Lower lobe of right lung (tissue), 2 donors: ENCODE measurements at regions not wholly inside any gene's neighbourhood (a gene's known extent, or its start where the extent isn't known, plus 50 kb on each side); places are given as distances from the start of the nearest gene placed in this dataset.

Source experiments
- ATAC-seq, 2 donors: fragments of 200-7000 bp; cut with Tn5 transposase; one replicate each; pipeline ENCODE4 v1.9.1; 2020 to 2022; ENCODE audit warnings: mild to moderate bottlenecking in 2 of 2, moderate library complexity in 2 of 2
- DNase-seq: peaks from one replicate; pipeline ENCODE4 v3.0.0-alpha.2; 2020
- H3K27ac ChIP-seq: fragments of 200-600 bp; one replicate; pipeline ENCODE4 v1.8.0; 2022
- H3K27me3 ChIP-seq: fragments of 200-600 bp; one replicate; pipeline ENCODE4 v1.8.0; 2022; ENCODE audit warnings: low read depth
- H3K36me3 ChIP-seq: fragments of 200-600 bp; one replicate; pipeline ENCODE4 v1.8.0; 2022; ENCODE audit warnings: mild to moderate bottlenecking
- H3K4me1 ChIP-seq: fragments of 200-600 bp; one replicate; pipeline ENCODE4 v1.8.0; 2022
- H3K4me3 ChIP-seq: fragments of 200-600 bp; one replicate; pipeline ENCODE4 v1.8.0; 2022; ENCODE audit warnings: mild to moderate bottlenecking
- H3K9me3 ChIP-seq: fragments of 200-600 bp; one replicate; pipeline ENCODE4 v1.8.0; 2022
- CTCF ChIP-seq: fragments of 200-600 bp; IDR thresholded peaks from one replicate; pipeline ENCODE4 v1.8.0; 2022; ENCODE audit warnings: antibody characterized with exemption, mild to moderate bottlenecking
- intact Hi-C: fragments of 100-400 bp; cut with DNase I; formaldehyde crosslinking; loops from one replicate; pipeline ENCODE4 v1.11.0; 2022
- donor health status: DM: no; HTN: yes; CAD: no; lungs with severe emphysema.

GRCh38 chrX:117059848-117060247 is 597.1 kb upstream of the CT83 start:
- ATAC-seq (no peak), DNase-seq (no peak)
- no peak for TF ChIP-seq CTCF
- no peaks in the 10 kb centered on the region for H3K9me3 ChIP-seq
- H3K27me3 ChIP-seq: no peaks in the 10 kb centered on the region
- no peak overlapping the region for H3K27ac ChIP-seq
- no peak overlapping the region for H3K4me3 ChIP-seq
- H3K4me1 ChIP-seq: no peaks in the 10 kb centered on the region
- intact Hi-C loops: no loop called here
- H3K36me3 ChIP-seq: no peaks in the 10 kb centered on the region

- no peak for TF ChIP-seq CTCF
- ATAC-seq: no peak
These were observed 590.5 kb upstream of the CT83 start for GRCh38 chrX:117053260-117053659.

GRCh38 chrX:117038918-117039440 is 576.2 kb upstream of the CT83 start:
- Histone ChIP-seq H3K27me3 (no peaks in the 10 kb centered on the region), H3K4me3 (no peak overlapping the region), H3K9me3 (no peaks in the 10 kb centered on the region), H3K36me3 (no peaks in the 10 kb centered on the region), H3K27ac (no peak overlapping the region), H3K4me1 (no peaks in the 10 kb centered on the region)
- intact Hi-C loops: no loop called here
- DNase-seq: no peak
- TF ChIP-seq CTCF: no peak
- ATAC-seq: no peak

More at GRCh38 chrX:117053260-117053659, 590.5 kb upstream of the CT83 start:
- Histone ChIP-seq H3K9me3 (no peaks in the 10 kb centered on the region), H3K36me3 (no peaks in the 10 kb centered on the region), H3K27me3 (no peaks in the 10 kb centered on the region), H3K4me1 (no peaks in the 10 kb centered on the region), H3K27ac (no peak overlapping the region), H3K4me3 (no peak overlapping the region)
- intact Hi-C loops: no loop called here
- DNase-seq: no peak

GRCh38 chrX:117010243-117010642 is 547.5 kb upstream of the CT83 start:
- H3K27ac ChIP-seq: no peak overlapping the region

GRCh38 chrX:117002981-117003380 is 540.2 kb upstream of the CT83 start:
- H3K4me1 ChIP-seq: no peaks in the 10 kb centered on the region
- no peaks in the 10 kb centered on the region for H3K36me3 ChIP-seq
- H3K9me3 ChIP-seq: no peaks in the 10 kb centered on the region
- H3K27me3 ChIP-seq: no peaks in the 10 kb centered on the region
- H3K27ac ChIP-seq: no peak overlapping the region
- DNase-seq: no peak
- TF ChIP-seq CTCF: no peak
- intact Hi-C loops: no loop called here
- no peak for ATAC-seq
- H3K4me3 ChIP-seq: no peak overlapping the region

More at GRCh38 chrX:117010243-117010642, 547.5 kb upstream of the CT83 start:
- Histone ChIP-seq H3K36me3 (no peaks in the 10 kb centered on the region), H3K4me1 (no peaks in the 10 kb centered on the region), H3K27me3 (no peaks in the 10 kb centered on the region), H3K9me3 (no peaks in the 10 kb centered on the region), H3K4me3 (no peak overlapping the region)
- intact Hi-C loops: no loop called here
- ATAC-seq (no peak), DNase-seq (no peak)
- TF ChIP-seq CTCF: no peak

- no peaks in the 10 kb centered on the region for H3K36me3 ChIP-seq
- H3K4me3 ChIP-seq: no peak overlapping the region
- H3K9me3 ChIP-seq: no peaks in the 10 kb centered on the region
- TF ChIP-seq CTCF: no peak
- no peaks in the 10 kb centered on the region for H3K27me3 ChIP-seq
- no peak for ATAC-seq
- no peak for DNase-seq
- intact Hi-C loops: no loop called here
- H3K27ac ChIP-seq: no peak overlapping the region
- no peaks in the 10 kb centered on the region for H3K4me1 ChIP-seq
These were observed 512.7 kb upstream of the CT83 start for GRCh38 chrX:116975517-116975916.
